ENCODE measurements at regions not wholly inside any gene's neighbourhood (a gene's known extent, or its start where the extent isn't known, plus 50 kb on each side); places are given as distances from the start of the nearest gene placed in this dataset.

- TF ChIP-seq, protein P1, sequence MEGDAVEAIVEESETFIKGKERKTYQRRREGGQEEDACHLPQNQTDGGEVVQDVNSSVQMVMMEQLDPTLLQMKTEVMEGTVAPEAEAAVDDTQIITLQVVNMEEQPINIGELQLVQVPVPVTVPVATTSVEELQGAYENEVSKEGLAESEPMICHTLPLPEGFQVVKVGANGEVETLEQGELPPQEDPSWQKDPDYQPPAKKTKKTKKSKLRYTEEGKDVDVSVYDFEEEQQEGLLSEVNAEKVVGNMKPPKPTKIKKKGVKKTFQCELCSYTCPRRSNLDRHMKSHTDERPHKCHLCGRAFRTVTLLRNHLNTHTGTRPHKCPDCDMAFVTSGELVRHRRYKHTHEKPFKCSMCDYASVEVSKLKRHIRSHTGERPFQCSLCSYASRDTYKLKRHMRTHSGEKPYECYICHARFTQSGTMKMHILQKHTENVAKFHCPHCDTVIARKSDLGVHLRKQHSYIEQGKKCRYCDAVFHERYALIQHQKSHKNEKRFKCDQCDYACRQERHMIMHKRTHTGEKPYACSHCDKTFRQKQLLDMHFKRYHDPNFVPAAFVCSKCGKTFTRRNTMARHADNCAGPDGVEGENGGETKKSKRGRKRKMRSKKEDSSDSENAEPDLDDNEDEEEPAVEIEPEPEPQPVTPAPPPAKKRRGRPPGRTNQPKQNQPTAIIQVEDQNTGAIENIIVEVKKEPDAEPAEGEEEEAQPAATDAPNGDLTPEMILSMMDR (optimal IDR thresholded peaks at IDR 0.05 in 1 of 3, IDR thresholded peaks at IDR 0.05 in 1 of 3, conservative IDR thresholded peaks at IDR 0.05 in 1 of 3; ENCODE audit: extremely low read depth in 1 of 3, insufficient read depth in 2 of 3, low read length in 3 of 3), result no peak
- TF ChIP-seq EZH2 (IDR thresholded peaks at IDR 0.05; ENCODE audit: low read length), result no peak
These were observed 71.7 kb upstream of the SIM2 start for GRCh38 chr21:36627242-36627641.

Data from keratinocyte (primary cell).